CD4-positive, alpha-beta T cell (primary cell): ENCODE measurements at regions not wholly inside any gene's neighbourhood (a gene's known extent, or its start where the extent isn't known, plus 50 kb on each side); places are given as distances from the start of the nearest gene placed in this dataset.

ENCODE experiments used
- ATAC-seq: fragments of 200-7000 bp; cut with Tn5 transposase; one replicate; pipeline ENCODE4 v1.10.0; 2022; ENCODE audit warnings: mild to moderate bottlenecking; ENCODE audit not compliant: poor library complexity
- CTCF ChIA-PET: fragments of 350-600 bp; sonication (Branson Sonifier 250); formaldehyde crosslinking; loops from one replicate; lab custom pipeline; 2021; ENCODE audit warnings: antibody characterized with exemption, inconsistent platforms; lab: Charles Lee
- POLR2A ChIA-PET: fragments of 350-600 bp; sonication (Branson Sonifier 250); formaldehyde crosslinking; loops from one replicate; lab custom pipeline; 2021; ENCODE audit warnings: antibody characterized with exemption, inconsistent platforms; lab: Charles Lee
- DNase-seq, 14 experiments: peaks; one replicate each; pipeline ENCODE4 v3.0.0-alpha.2; 2013 to 2020; ENCODE audit warnings: mixed read lengths in 2 of 14
- H3K27ac ChIP-seq, 2 donors: one replicate each; pipeline versions ENCODE4 v1.5.1 to v1.7.0; 2013; ENCODE audit warnings: low read length in 2 of 2, low read depth in 1 of 2, mild to moderate bottlenecking in 1 of 2
- H3K27me3 ChIP-seq, 2 experiments: 1 replicate in 1 of 2; 2 replicates in 1 of 2; pipeline versions ENCODE4 v1.6.1 to v1.7.0; 2013; ENCODE audit warnings: low read length in 2 of 2, control low read depth in 1 of 2, mild to moderate bottlenecking in 1 of 2, moderate library complexity in 1 of 2; ENCODE audit not compliant: insufficient read depth in 2 of 2, control insufficient read depth in 1 of 2
- H3K36me3 ChIP-seq: one replicate; pipeline ENCODE4 v1.6.1; 2013; ENCODE audit warnings: low read length, control low read depth; ENCODE audit not compliant: insufficient read depth
- H3K4me1 ChIP-seq: one replicate; pipeline ENCODE4 v1.6.1; 2013; ENCODE audit warnings: low read length, control low read depth; ENCODE audit not compliant: insufficient read depth
- H3K4me3 ChIP-seq: one replicate; pipeline ENCODE4 v1.5.1; 2013; ENCODE audit warnings: mild to moderate bottlenecking, low read length, moderate library complexity
- H3K9me3 ChIP-seq, 2 experiments: 1 replicate in 1 of 2; 2 replicates in 1 of 2; pipeline versions ENCODE4 v1.6.1 to v1.7.0; 2013; ENCODE audit warnings: low read length in 2 of 2, mild to moderate bottlenecking in 2 of 2, control low read depth in 1 of 2, moderate library complexity in 1 of 2; ENCODE audit not compliant: control insufficient read depth in 1 of 2, insufficient read depth in 1 of 2
- H3K27ac Mint-ChIP-seq: one replicate; pipeline ENCODE4 v1.8.0; 2020; ENCODE audit warnings: mixed read lengths
- H3K27me3 Mint-ChIP-seq: one replicate; pipeline ENCODE4 v1.8.0; 2021; ENCODE audit warnings: mixed read lengths
- H3K36me3 Mint-ChIP-seq: one replicate; pipeline ENCODE4 v1.8.0; 2021; ENCODE audit warnings: low read depth, mixed read lengths
- H3K4me1 Mint-ChIP-seq: one replicate; pipeline ENCODE4 v1.8.0; 2021; ENCODE audit warnings: low read depth, mixed read lengths
- H3K4me3 Mint-ChIP-seq: one replicate; pipeline ENCODE4 v1.8.0; 2020; ENCODE audit warnings: mild to moderate bottlenecking, mixed read lengths
- H3K9me3 Mint-ChIP-seq: one replicate; pipeline ENCODE4 v1.8.0; 2020; ENCODE audit warnings: mixed read lengths
- CTCF ChIP-seq: fragments of 200-600 bp; IDR thresholded peaks from one replicate; pipeline ENCODE4 v1.8.0; 2022; ENCODE audit warnings: antibody characterized with exemption, mild to moderate bottlenecking
- intact Hi-C, 2 experiments: fragments of 100-400 bp; cut with DNase I in 1 of 2; cut with micrococcal nuclease in 1 of 2; formaldehyde crosslinking; loops; one replicate each; pipeline versions ENCODE4 v1.15.1 to v1.9.0; 2023 to 2025; cut with DNase I, micrococcal nuclease

GRCh38 chr13:89852570-89852969 lies 1494.9 kb upstream of the MIR17HG start:
- Mint-ChIP-seq H3K4me3 (no peak overlapping the region), H3K27ac (no peak overlapping the region), H3K9me3 (peaks cover 8% of the 10 kb centered on the region), H3K27me3 (no peaks in the 10 kb centered on the region), H3K4me1 (no peaks in the 10 kb centered on the region), H3K36me3 (no peaks in the 10 kb centered on the region)
- intact Hi-C loops: no loop called here
- no peak for DNase-seq
- H3K4me1 ChIP-seq: no peaks in the 10 kb centered on the region
- H3K27ac ChIP-seq: no peak overlapping the region
- H3K4me3 ChIP-seq: no peak overlapping the region
- no peak for ATAC-seq
- TF ChIP-seq CTCF: no peak
- H3K36me3 ChIP-seq: no peaks in the 10 kb centered on the region
- ChIA-PET POLR2A (no interaction called here), CTCF (no interaction called here)
- H3K27me3 ChIP-seq: no peaks in the 10 kb centered on the region
- H3K9me3 ChIP-seq: no peaks in the 10 kb centered on the region

- DNase-seq: no peak
- Histone ChIP-seq H3K9me3 (no peaks in the 10 kb centered on the region), H3K36me3 (no peaks in the 10 kb centered on the region), H3K4me1 (no peaks in the 10 kb centered on the region), H3K27ac (no peak overlapping the region), H3K27me3 (no peaks in the 10 kb centered on the region), H3K4me3 (no peak overlapping the region)
- no peak for ATAC-seq
- no peak for TF ChIP-seq CTCF
- ChIA-PET POLR2A (no interaction called here), CTCF (no interaction called here)
- peaks cover 10% of the 10 kb centered on the region for H3K9me3 Mint-ChIP-seq
- no peaks in the 10 kb centered on the region for H3K4me1 Mint-ChIP-seq
- H3K27me3 Mint-ChIP-seq: no peaks in the 10 kb centered on the region
- no peak overlapping the region for H3K4me3 Mint-ChIP-seq
- no peak overlapping the region for H3K27ac Mint-ChIP-seq
- intact Hi-C loops: no loop called here
- no peaks in the 10 kb centered on the region for H3K36me3 Mint-ChIP-seq
These were observed 1491.0 kb upstream of the MIR17HG start for GRCh38 chr13:89856512-89856911.

DNA sequence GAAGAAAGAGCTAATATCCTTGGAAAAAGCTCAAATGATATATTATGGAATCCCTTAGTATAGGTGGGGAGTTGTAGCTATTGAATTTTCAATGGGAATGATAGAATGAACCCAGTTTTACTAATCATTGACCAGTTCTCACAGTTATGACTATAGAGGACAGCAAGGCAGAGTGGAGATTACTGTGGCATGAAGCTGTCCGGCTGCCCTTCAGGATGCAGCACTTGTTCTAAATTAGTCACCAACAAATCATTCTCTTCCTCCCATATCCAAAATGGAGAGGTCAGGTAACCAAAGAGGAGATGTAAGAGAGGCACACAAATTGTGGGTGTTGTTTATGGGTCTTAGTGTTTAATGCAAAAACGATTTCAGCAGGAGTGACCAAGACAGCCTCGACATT lies 1490.0 kb upstream of the MIR17HG start:
- no peak overlapping the region for H3K4me3 ChIP-seq
- Mint-ChIP-seq H3K27me3 (no peaks in the 10 kb centered on the region), H3K27ac (no peak overlapping the region), H3K4me3 (no peak overlapping the region), H3K9me3 (peaks cover 13% of the 10 kb centered on the region), H3K4me1 (no peaks in the 10 kb centered on the region), H3K36me3 (no peaks in the 10 kb centered on the region)
- no peak overlapping the region for H3K27ac ChIP-seq
- CTCF ChIA-PET: no interaction called here
- POLR2A ChIA-PET: interaction anchor here (0.7 kb wide), 2 partner anchors 22 to 519 kb away, joined by 3 read pairs; no protein-coding TSS in a partner anchor
- H3K36me3 ChIP-seq: no peaks in the 10 kb centered on the region
- intact Hi-C loops: no loop called here
- H3K27me3 ChIP-seq: no peaks in the 10 kb centered on the region
- ATAC-seq (no peak), DNase-seq (no peak)
- no peak for TF ChIP-seq CTCF
- H3K4me1 ChIP-seq: no peaks in the 10 kb centered on the region
- peaks cover 0 to 3% of the 10 kb centered on the region in 2 experiments for H3K9me3 ChIP-seq
